ENCODE measurements at regions not wholly inside any gene's neighbourhood (a gene's known extent, or its start where the extent isn't known, plus 50 kb on each side); places are given as distances from the start of the nearest gene placed in this dataset.

DNA sequence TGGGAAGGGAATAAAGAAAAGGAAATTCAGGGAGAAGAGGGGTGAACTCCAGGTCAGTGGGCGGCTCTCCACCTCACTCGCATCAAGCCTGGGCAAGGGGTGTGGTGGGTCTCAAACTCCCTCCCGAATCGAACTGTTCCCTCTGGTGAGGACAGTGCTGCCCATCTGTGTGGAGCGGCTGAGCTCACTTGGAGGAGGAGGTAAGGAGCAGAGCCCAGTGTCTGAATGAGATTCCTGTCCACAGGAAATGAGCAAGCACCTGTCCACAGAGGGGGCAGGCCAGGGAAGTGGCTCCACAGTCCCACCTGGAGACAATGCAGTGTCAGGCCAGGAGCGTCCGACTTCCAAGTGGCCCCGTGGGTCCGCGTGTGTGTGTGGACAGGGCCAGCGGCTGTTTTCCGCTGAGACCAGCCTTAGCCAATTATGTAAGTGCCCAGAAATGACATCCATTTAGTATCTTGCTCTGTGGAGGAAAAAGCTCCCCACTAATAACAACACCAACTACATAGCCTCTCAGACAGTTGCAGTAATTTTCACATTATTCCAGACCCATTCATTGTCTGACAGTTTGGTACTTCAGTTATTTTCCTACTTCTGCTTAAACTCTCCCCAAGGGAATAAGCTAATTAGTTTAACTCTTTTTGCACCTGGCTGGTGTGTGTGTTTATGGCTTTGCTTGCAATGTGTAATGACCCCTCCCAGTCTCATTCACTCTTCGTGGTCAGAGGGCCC, 114.6 kb downstream of the SOX1 start (continued):
- TF ChIP-seq, protein P1, sequence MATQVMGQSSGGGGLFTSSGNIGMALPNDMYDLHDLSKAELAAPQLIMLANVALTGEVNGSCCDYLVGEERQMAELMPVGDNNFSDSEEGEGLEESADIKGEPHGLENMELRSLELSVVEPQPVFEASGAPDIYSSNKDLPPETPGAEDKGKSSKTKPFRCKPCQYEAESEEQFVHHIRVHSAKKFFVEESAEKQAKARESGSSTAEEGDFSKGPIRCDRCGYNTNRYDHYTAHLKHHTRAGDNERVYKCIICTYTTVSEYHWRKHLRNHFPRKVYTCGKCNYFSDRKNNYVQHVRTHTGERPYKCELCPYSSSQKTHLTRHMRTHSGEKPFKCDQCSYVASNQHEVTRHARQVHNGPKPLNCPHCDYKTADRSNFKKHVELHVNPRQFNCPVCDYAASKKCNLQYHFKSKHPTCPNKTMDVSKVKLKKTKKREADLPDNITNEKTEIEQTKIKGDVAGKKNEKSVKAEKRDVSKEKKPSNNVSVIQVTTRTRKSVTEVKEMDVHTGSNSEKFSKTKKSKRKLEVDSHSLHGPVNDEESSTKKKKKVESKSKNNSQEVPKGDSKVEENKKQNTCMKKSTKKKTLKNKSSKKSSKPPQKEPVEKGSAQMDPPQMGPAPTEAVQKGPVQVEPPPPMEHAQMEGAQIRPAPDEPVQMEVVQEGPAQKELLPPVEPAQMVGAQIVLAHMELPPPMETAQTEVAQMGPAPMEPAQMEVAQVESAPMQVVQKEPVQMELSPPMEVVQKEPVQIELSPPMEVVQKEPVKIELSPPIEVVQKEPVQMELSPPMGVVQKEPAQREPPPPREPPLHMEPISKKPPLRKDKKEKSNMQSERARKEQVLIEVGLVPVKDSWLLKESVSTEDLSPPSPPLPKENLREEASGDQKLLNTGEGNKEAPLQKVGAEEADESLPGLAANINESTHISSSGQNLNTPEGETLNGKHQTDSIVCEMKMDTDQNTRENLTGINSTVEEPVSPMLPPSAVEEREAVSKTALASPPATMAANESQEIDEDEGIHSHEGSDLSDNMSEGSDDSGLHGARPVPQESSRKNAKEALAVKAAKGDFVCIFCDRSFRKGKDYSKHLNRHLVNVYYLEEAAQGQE (IDR thresholded peaks at IDR 0.05; ENCODE audit: unreplicated experiment) = no peak
- TF ChIP-seq ZNF331 (CRISPR knock-in tag; IDR thresholded peaks at IDR 0.05; ENCODE audit: low read depth) = no peak

DNA sequence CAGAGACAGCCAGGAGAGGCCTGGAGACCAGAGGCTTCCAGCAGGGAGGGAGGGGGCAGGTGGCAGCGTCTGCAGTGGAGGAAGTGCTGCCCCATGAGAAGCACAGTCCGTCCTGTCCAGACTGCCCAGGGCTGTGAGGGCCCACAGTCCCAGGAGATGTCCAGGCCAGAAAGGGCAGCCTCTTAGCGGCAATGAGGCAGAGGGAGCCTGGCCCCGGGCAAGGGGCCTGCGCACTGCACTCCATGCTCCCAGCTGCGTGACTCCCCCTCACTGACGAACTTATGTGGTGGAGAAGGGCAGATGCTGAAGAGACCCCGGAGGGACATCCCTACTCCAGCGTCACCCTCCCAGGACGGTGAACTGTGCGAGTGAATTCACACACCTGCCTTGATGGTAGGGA, 115.3 kb downstream of the SOX1 start:
- Histone ChIP-seq H3K36me3 (ENCODE audit: insufficient read depth) (no peaks in the 10 kb centered on the region), H3K9me2 (ENCODE audit: insufficient read depth) (0 out of 2 replicates have a peak, but pooled peaks cover 3% of the 10 kb centered on the region), H4K20me1 (replicated peaks; ENCODE audit: insufficient read depth) (no peaks in the 10 kb centered on the region), H3K4me2 (no peak overlapping the region), H2AFZ (no peak overlapping the region), H3K79me2 (replicated peaks; ENCODE audit: insufficient read depth) (no peaks in the 10 kb centered on the region), H3K27me3 (ENCODE audit: insufficient read depth) (no peaks in the 10 kb centered on the region), H3F3A (replicated peaks; ENCODE audit: low read depth) (no peaks in the 10 kb centered on the region), H3K4me3 (no peak overlapping the region), H3K4me1 (ENCODE audit: insufficient read depth) (no peaks in the 10 kb centered on the region), H3K27ac (ENCODE audit: low read depth) (no peak overlapping the region)
- H3K27ac Mint-ChIP-seq = no peak overlapping the region; the same call in 1 of the 2 replicates
- H3K9me3 Mint-ChIP-seq = no peaks in the 10 kb centered on the region
- H3K36me3 Mint-ChIP-seq (ENCODE audit: low read depth) = no peaks in the 10 kb centered on the region
- H3K4me1 Mint-ChIP-seq = peaks cover 10% of the 10 kb centered on the region
- ATAC-seq (peak; percentile 31; the same call in 2 of the 3 replicates), DNase-seq (ENCODE audit: low spot score) (no peak)
- no peak overlapping the region for H3K4me3 Mint-ChIP-seq
- H3K27me3 Mint-ChIP-seq (ENCODE audit: insufficient read depth, low read depth, poor library complexity) = peaks cover 12% of the 10 kb centered on the region
- TF ChIP-seq EZH2 (IDR thresholded peaks at IDR 0.05; ENCODE audit: low read depth, unreplicated experiment) = no peak
- no peak for TF ChIP-seq CREB1 (CRISPR knock-in tag; IDR thresholded peaks at IDR 0.05; ENCODE audit: low read depth)
- TF ChIP-seq JUNB (IDR thresholded peaks at IDR 0.05; ENCODE audit: unreplicated experiment) = no peak
- TF ChIP-seq ZNF331 (CRISPR knock-in tag; IDR thresholded peaks at IDR 0.05; ENCODE audit: low read depth) = no peak
- TF ChIP-seq, protein P2, sequence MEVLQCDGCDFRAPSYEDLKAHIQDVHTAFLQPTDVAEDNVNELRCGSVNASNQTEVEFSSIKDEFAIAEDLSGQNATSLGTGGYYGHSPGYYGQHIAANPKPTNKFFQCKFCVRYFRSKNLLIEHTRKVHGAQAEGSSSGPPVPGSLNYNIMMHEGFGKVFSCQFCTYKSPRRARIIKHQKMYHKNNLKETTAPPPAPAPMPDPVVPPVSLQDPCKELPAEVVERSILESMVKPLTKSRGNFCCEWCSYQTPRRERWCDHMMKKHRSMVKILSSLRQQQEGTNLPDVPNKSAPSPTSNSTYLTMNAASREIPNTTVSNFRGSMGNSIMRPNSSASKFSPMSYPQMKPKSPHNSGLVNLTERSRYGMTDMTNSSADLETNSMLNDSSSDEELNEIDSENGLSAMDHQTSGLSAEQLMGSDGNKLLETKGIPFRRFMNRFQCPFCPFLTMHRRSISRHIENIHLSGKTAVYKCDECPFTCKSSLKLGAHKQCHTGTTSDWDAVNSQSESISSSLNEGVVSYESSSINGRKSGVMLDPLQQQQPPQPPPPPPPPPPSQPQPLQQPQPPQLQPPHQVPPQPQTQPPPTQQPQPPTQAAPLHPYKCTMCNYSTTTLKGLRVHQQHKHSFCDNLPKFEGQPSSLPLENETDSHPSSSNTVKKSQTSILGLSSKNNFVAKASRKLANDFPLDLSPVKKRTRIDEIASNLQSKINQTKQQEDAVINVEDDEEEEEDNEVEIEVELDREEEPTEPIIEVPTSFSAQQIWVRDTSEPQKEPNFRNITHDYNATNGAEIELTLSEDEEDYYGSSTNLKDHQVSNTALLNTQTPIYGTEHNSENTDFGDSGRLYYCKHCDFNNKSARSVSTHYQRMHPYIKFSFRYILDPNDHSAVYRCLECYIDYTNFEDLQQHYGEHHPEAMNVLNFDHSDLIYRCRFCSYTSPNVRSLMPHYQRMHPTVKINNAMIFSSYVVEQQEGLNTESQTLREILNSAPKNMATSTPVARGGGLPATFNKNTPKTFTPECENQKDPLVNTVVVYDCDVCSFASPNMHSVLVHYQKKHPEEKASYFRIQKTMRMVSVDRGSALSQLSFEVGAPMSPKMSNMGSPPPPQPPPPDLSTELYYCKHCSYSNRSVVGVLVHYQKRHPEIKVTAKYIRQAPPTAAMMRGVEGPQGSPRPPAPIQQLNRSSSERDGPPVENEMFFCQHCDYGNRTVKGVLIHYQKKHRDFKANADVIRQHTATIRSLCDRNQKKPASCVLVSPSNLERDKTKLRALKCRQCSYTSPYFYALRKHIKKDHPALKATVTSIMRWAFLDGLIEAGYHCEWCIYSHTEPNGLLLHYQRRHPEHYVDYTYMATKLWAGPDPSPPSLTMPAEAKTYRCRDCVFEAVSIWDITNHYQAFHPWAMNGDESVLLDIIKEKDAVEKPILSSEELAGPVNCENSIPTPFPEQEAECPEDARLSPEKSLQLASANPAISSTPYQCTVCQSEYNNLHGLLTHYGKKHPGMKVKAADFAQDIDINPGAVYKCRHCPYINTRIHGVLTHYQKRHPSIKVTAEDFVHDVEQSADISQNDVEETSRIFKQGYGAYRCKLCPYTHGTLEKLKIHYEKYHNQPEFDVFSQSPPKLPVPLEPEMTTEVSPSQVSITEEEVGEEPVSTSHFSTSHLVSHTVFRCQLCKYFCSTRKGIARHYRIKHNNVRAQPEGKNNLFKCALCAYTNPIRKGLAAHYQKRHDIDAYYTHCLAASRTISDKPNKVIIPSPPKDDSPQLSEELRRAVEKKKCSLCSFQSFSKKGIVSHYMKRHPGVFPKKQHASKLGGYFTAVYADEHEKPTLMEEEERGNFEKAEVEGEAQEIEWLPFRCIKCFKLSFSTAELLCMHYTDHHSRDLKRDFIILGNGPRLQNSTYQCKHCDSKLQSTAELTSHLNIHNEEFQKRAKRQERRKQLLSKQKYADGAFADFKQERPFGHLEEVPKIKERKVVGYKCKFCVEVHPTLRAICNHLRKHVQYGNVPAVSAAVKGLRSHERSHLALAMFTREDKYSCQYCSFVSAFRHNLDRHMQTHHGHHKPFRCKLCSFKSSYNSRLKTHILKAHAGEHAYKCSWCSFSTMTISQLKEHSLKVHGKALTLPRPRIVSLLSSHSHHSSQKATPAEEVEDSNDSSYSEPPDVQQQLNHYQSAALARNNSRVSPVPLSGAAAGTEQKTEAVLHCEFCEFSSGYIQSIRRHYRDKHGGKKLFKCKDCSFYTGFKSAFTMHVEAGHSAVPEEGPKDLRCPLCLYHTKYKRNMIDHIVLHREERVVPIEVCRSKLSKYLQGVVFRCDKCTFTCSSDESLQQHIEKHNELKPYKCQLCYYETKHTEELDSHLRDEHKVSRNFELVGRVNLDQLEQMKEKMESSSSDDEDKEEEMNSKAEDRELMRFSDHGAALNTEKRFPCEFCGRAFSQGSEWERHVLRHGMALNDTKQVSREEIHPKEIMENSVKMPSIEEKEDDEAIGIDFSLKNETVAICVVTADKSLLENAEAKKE (CRISPR knock-in tag; IDR thresholded peaks at IDR 0.05) = no peak
- TF ChIP-seq, protein P1 (IDR thresholded peaks at IDR 0.05; ENCODE audit: unreplicated experiment) = no peak
- no peak for TF ChIP-seq EZH2phosphoT487 (IDR thresholded peaks at IDR 0.05; ENCODE audit: unreplicated experiment)
- no peak for TF ChIP-seq POLR2AphosphoS5 (IDR thresholded peaks at IDR 0.05; ENCODE audit: low read depth)

Measured in GM23338 (cell line).